ENCODE measurements at regions not wholly inside any gene's neighbourhood (a gene's known extent, or its start where the extent isn't known, plus 50 kb on each side); places are given as distances from the start of the nearest gene placed in this dataset.

DNA sequence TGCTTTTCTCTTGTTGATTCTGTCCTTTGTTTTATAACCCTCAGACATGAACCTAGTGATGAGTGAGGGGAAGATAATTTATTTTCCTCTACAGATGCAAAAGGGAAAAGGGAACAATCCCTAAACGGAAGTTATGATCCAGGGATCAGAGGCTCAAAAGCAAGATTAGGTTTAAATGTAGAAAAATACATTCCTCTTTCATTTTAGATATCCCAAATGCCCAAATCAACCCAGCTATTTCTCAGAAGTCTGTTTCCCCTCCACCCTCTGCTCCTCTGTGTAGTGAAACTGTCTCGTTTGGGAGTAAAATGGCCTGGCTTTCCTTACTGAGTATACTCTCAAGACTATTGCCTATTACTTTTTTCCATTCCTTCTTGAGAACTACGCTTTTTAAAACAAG is 97.1 kb downstream of the PRL start:
- H3K27ac ChIP-seq: no peak overlapping the region
- TF ChIP-seq, protein P1, sequence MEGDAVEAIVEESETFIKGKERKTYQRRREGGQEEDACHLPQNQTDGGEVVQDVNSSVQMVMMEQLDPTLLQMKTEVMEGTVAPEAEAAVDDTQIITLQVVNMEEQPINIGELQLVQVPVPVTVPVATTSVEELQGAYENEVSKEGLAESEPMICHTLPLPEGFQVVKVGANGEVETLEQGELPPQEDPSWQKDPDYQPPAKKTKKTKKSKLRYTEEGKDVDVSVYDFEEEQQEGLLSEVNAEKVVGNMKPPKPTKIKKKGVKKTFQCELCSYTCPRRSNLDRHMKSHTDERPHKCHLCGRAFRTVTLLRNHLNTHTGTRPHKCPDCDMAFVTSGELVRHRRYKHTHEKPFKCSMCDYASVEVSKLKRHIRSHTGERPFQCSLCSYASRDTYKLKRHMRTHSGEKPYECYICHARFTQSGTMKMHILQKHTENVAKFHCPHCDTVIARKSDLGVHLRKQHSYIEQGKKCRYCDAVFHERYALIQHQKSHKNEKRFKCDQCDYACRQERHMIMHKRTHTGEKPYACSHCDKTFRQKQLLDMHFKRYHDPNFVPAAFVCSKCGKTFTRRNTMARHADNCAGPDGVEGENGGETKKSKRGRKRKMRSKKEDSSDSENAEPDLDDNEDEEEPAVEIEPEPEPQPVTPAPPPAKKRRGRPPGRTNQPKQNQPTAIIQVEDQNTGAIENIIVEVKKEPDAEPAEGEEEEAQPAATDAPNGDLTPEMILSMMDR (IDR thresholded peaks at IDR 0.05): no peak
- no peak for TF ChIP-seq POLR2A (IDR thresholded peaks at IDR 0.05)
- no peaks in the 10 kb centered on the region for H3K36me3 ChIP-seq
- 77 to 83% (median 81%) methylated on average over 3 of the region's 3 CpGs for WGBS, 4 donors
- H3K9me3 ChIP-seq: no peaks in the 10 kb centered on the region
- H3K4me1 ChIP-seq: no peaks in the 10 kb centered on the region
- ATAC-seq (no peak), DNase-seq (no peak)
- intact Hi-C loops (cut with DNase I): no loop called here
- H3K27me3 ChIP-seq: no peaks in the 10 kb centered on the region
- H3K4me3 ChIP-seq: no peak overlapping the region

DNA sequence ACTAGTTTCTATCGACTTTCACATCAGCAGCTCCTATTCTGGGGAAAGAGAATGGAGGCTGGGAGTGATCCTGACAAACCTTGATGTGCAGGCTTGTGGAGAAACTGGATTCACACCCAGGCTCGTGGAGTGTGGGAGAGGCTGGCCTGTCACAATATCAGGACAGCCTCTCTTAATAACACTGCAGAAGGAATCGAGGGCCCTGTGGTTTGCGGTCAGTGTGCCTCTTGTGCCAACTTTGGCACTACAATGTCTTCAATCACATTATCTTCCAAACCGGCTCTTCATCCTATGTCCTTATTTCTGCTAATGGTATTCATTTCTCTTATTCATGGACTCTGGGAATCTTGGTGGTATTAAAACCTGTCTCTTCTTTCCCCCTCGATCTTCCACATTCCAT is 92.7 kb downstream of the PRL start:
- TF ChIP-seq POLR2A (IDR thresholded peaks at IDR 0.05): no peak
- Histone ChIP-seq H3K4me3 (no peak overlapping the region), H3K27me3 (no peaks in the 10 kb centered on the region), H3K27ac (no peak overlapping the region), H3K9me3 (no peaks in the 10 kb centered on the region), H3K4me1 (no peaks in the 10 kb centered on the region), H3K36me3 (no peaks in the 10 kb centered on the region)
- ATAC-seq (no peak), DNase-seq (no peak)
- intact Hi-C loops (cut with DNase I): no loop called here
- 76 to 92% (median 91%) methylated on average over 6 of the region's 6 CpGs for WGBS, 4 donors

DNA sequence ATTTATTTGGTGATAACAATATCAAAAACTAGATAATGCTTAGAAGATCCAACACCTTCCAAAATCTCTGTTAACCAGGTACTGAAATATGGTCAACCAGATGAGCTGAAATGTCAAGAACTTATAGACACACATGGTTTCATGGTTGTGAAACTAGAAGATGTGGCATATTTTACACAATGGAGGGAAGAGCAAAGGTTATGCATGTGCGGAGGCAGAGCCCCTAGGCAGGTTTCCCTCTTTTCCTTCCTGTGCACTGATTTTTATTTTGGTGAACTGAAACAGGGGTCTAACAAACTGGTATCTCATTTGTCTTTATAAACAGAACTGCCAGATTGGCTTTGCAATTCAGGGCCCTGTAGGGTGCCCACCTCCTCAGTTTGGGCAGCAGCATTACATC is 91.6 kb downstream of the PRL start:
- ATAC-seq (no peak), DNase-seq (no peak)
- H3K27ac ChIP-seq: no peak overlapping the region
- no peak overlapping the region for H3K4me3 ChIP-seq
- no peaks in the 10 kb centered on the region for H3K4me1 ChIP-seq
- no peaks in the 10 kb centered on the region for H3K27me3 ChIP-seq
- H3K9me3 ChIP-seq: no peaks in the 10 kb centered on the region
- TF ChIP-seq, protein P1 (IDR thresholded peaks at IDR 0.05): no peak
- TF ChIP-seq POLR2A (IDR thresholded peaks at IDR 0.05): no peak
- H3K36me3 ChIP-seq: no peaks in the 10 kb centered on the region
- WGBS, 4 donors: 51 to 86% (median 77%) methylated on average over 1 of the region's 1 CpG
- intact Hi-C loops (cut with DNase I): no loop called here

DNA sequence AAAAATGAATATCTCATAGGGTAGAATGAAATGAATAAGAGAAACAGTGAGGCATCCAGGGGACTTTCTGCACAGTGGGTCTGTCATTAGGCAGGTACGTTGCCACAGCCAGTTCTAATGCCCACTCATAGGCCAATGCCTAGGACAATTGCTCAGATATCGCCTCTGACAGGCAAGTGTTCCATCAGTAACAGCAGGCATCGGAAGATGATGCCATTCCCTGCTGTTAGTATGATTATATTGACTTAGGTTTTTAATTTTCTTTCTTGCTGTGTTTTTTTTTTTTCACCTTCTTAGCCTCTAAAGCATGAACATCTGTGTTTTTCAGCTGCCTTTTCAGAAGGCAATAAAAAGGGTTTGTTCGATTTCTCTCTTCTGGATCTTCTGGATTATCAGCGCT is 90.7 kb downstream of the PRL start:
- Histone ChIP-seq H3K9me3 (no peaks in the 10 kb centered on the region), H3K27me3 (no peaks in the 10 kb centered on the region), H3K4me1 (no peaks in the 10 kb centered on the region), H3K4me3 (no peak overlapping the region), H3K27ac (no peak overlapping the region), H3K36me3 (no peaks in the 10 kb centered on the region)
- ATAC-seq (no peak), DNase-seq (no peak)
- intact Hi-C loops (cut with DNase I): no loop called here
- 94 to 98% (median 96%) methylated on average over 5 of the region's 5 CpGs for WGBS, 4 donors
- TF ChIP-seq, protein P1 (IDR thresholded peaks at IDR 0.05): no peak
- TF ChIP-seq POLR2A (IDR thresholded peaks at IDR 0.05): no peak

DNA sequence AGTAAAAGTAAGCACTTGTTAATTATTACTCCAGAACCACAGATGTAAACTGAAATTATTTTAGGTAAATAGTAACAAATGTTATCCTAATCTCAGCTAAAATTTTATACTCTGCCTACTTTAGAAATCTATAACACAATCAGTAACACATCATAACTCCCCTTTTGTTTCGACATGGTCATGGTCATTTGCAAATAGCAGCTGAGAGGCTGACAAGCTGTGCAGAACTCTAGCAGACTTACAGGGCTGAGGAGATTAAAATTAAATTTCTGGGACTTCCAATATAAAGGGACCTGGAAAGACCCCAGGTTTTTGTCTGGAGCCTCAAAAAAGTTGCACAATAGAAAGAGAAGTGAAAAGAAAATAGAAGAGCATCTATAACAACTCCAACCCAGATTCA is 88.8 kb downstream of the PRL start:
- ATAC-seq (no peak), DNase-seq (no peak)
- Histone ChIP-seq H3K27me3 (no peaks in the 10 kb centered on the region), H3K4me1 (no peaks in the 10 kb centered on the region), H3K27ac (no peak overlapping the region), H3K9me3 (no peaks in the 10 kb centered on the region), H3K4me3 (no peak overlapping the region), H3K36me3 (no peaks in the 10 kb centered on the region)
- no peak for TF ChIP-seq POLR2A (IDR thresholded peaks at IDR 0.05)
- TF ChIP-seq, protein P1 (IDR thresholded peaks at IDR 0.05): no peak
- WGBS, 4 donors: 82 to 95% (median 87%) methylated on average over 1 of the region's 1 CpG
- intact Hi-C loops (cut with DNase I): no loop called here

Measured in heart left ventricle (tissue), 16 donors.